A673 (cell line): ENCODE measurements at regions not wholly inside any gene's neighbourhood (a gene's known extent, or its start where the extent isn't known, plus 50 kb on each side); places are given as distances from the start of the nearest gene placed in this dataset.

Experiments used
- BruUV-seq: library from RNA; stranded (reverse); fragments of 400-500 nt; replicated peaks from 2 replicates; lab custom pipeline; 2021; lab: Mats Ljungman, UMichigan
- CTCF ChIA-PET: fragments of 300-600 bp; sonication (Branson Sonifier 250); formaldehyde crosslinking; loops from one replicate; lab custom pipeline; 2022; ENCODE audit warnings: antibody characterized with exemption; lab: Charles Lee
- POLR2A ChIA-PET: fragments of 300-600 bp; sonication (Branson Sonifier 250); formaldehyde crosslinking; loops from one replicate; lab custom pipeline; 2022; ENCODE audit warnings: antibody characterized with exemption; ENCODE audit not compliant: low non-redundant PET; lab: Charles Lee
- DNase-seq: peaks from one replicate; pipeline ENCODE4 v3.0.0-alpha.2; 2015; ENCODE audit warnings: low spot score
- H3K27ac ChIP-seq: fragments of 200-600 bp; sonication (generic); 2 replicates; pipeline ENCODE4 v1.5.1; 2016; ENCODE audit warnings: mixed run types, low read depth, mild to moderate bottlenecking, mixed read lengths, antibody characterized with exemption, low read length; ENCODE audit not compliant: poor library complexity, severe bottlenecking
- H3K27me3 ChIP-seq: fragments of 200-600 bp; sonication (generic); replicated peaks from 2 replicates; pipeline ENCODE4 v1.6.1; 2017; ENCODE audit warnings: mixed run types, low read depth, mild to moderate bottlenecking, mixed read lengths, antibody characterized with exemption, low read length; ENCODE audit not compliant: insufficient read depth, poor library complexity
- H3K36me3 ChIP-seq: fragments of 200-600 bp; sonication (generic); 2 replicates; pipeline ENCODE4 v1.6.1; 2016; ENCODE audit warnings: mixed run types, mild to moderate bottlenecking, mixed read lengths, antibody characterized with exemption, low read length; ENCODE audit not compliant: insufficient read depth, poor library complexity, severe bottlenecking
- H3K4me1 ChIP-seq: fragments of 200-600 bp; sonication (generic); 2 replicates; pipeline ENCODE4 v1.6.1; 2017; ENCODE audit warnings: mixed run types, mild to moderate bottlenecking, mixed read lengths, antibody characterized with exemption, low read length; ENCODE audit not compliant: insufficient read depth, poor library complexity, severe bottlenecking
- H3K4me3 ChIP-seq: fragments of 200-600 bp; sonication (generic); 2 replicates; pipeline ENCODE4 v1.5.1; 2016; ENCODE audit warnings: low read depth, mixed run types, mild to moderate bottlenecking, mixed read lengths, low read length; ENCODE audit not compliant: poor library complexity, severe bottlenecking
- H3K9me3 ChIP-seq: fragments of 200-600 bp; sonication (generic); 2 replicates; pipeline ENCODE4 v1.6.1; 2016; ENCODE audit warnings: mixed run types, low read depth, mild to moderate bottlenecking, mixed read lengths, antibody characterized with exemption, low read length; ENCODE audit not compliant: poor library complexity, severe bottlenecking
- CTCF ChIP-seq: fragments of 300-800, 200-600 bp; sonication (generic); conservative IDR thresholded peaks from 2 replicates; pipeline ENCODE4 v1.5.1; 2017; ENCODE audit warnings: low read depth, mild to moderate bottlenecking, antibody characterized with exemption, low read length, moderate library complexity, mixed read lengths
- EZH2 ChIP-seq: fragments of 200-600 bp; sonication (generic); IDR thresholded peaks from 2 replicates; pipeline ENCODE4 v1.6.1; 2017; ENCODE audit warnings: borderline replicate concordance, low read depth, mild to moderate bottlenecking, mixed read lengths, antibody characterized with exemption, low read length; ENCODE audit not compliant: poor library complexity, severe bottlenecking
- intact Hi-C: fragments of 100-400 bp; cut with micrococcal nuclease; formaldehyde crosslinking; loops from one replicate; pipeline ENCODE4 v1.10.0; 2022; ENCODE audit not compliant: unreplicated experiment

- Histone ChIP-seq H3K27me3 (no peaks in the 10 kb centered on the region), H3K4me1 (no peaks in the 10 kb centered on the region), H3K9me3 (no peaks in the 10 kb centered on the region), H3K4me3 (no peak overlapping the region), H3K36me3 (no peaks in the 10 kb centered on the region), H3K27ac (no peak overlapping the region)
- no TSS peak for BruUV-seq
- ChIA-PET POLR2A (no interaction called here), CTCF (no interaction called here)
- intact Hi-C loops = no loop called here
- TF ChIP-seq EZH2 (no peak), CTCF (no peak)
- DNase-seq = no peak
Measured at GRCh38 chr1:68955424-68955823, 458.5 kb upstream of the DEPDC1 start.

GRCh38 chr1:68958958-68959357 is 462.1 kb upstream of the DEPDC1 start:
- no TSS peak for BruUV-seq
- ChIA-PET POLR2A (no interaction called here), CTCF (no interaction called here)
- no peak overlapping the region for H3K27ac ChIP-seq
- intact Hi-C loops = no loop called here
- H3K27me3 ChIP-seq = no peaks in the 10 kb centered on the region
- H3K36me3 ChIP-seq = no peaks in the 10 kb centered on the region
- no peak overlapping the region for H3K4me3 ChIP-seq
- TF ChIP-seq CTCF (no peak), EZH2 (no peak)
- no peaks in the 10 kb centered on the region for H3K4me1 ChIP-seq
- no peaks in the 10 kb centered on the region for H3K9me3 ChIP-seq
- no peak for DNase-seq

- no peak overlapping the region for H3K4me3 ChIP-seq
- no peak overlapping the region for H3K27ac ChIP-seq
- H3K27me3 ChIP-seq = no peaks in the 10 kb centered on the region
- POLR2A ChIA-PET = no interaction called here
- BruUV-seq = no TSS peak
- no peaks in the 10 kb centered on the region for H3K36me3 ChIP-seq
- no peaks in the 10 kb centered on the region for H3K9me3 ChIP-seq
- intact Hi-C loops = no loop called here
- CTCF ChIA-PET = no interaction called here
- TF ChIP-seq EZH2 (no peak), CTCF (no peak)
- DNase-seq = no peak
- H3K4me1 ChIP-seq = no peaks in the 10 kb centered on the region
Measured at GRCh38 chr1:68959461-68960030, 462.7 kb upstream of the DEPDC1 start.
